Activated T-cell treated with anti-CD3 and anti-CD28 coated beads for 1 hour (primary cell): ENCODE measurements at regions not wholly inside any gene's neighbourhood (a gene's known extent, or its start where the extent isn't known, plus 50 kb on each side); places are given as distances from the start of the nearest gene placed in this dataset.
"Not testable (repeated sequence)": the region's sequence is repeated elsewhere in the genome, so short reads cannot be mapped to it uniquely, and the experiment has no call there.

Source experiments
- DNase-seq: peaks from one replicate; pipeline ENCODE4 v3.0.0-alpha.2; 2020; ENCODE audit warnings: low read depth

GRCh38 chr1:146323302-146323701 is 94.5 kb upstream of the NOTCH2NLA start:
- not testable (repeated sequence) for DNase-seq

GRCh38 chr1:146322893-146323292 is 94.1 kb upstream of the NOTCH2NLA start:
- DNase-seq: not testable (repeated sequence)

- DNase-seq: not testable (repeated sequence)
These were observed 89.9 kb upstream of the NOTCH2NLA start for GRCh38 chr1:146318715-146319114.

GRCh38 chr1:146317785-146318184 is 89.0 kb upstream of the NOTCH2NLA start:
- not testable (repeated sequence) for DNase-seq

DNA sequence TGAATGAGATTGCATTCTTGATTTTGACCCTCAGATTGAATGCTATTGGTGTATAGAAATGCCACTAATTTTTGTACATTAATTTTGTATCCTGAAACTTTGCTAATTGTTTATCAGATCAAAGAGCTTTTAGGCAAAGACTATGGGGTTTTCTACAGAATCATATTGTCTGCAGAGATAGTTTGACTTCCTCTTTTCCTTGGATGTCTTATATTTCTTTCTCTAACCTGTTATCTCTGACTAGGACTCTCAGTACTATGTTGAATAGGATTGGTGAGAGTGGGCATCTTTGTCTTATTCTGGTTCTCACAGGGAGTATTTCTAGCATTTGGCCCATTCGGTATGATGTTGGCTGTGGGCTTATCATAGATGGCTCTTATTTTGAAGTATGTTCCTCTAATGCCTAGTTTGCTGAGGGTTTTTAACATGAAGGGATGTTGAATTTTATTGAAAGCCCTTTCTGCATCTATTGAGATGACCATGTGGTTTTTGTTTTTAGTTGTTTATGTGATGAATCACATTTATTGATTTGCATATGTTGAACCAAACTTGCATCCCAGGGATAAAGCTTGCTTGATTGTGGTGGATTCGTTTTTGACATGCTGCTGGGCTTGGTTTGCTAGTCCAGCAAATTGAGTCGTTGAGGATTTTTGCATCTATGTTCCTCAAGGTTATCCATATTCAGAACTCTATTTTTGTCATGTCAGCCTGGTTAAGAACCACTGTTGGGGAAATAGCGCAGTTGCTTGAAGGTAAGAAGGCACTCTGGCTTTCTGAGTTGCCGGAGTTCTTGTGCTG is 85.8 kb upstream of the NOTCH2NLA start:
- DNase-seq: not testable (repeated sequence)

DNA sequence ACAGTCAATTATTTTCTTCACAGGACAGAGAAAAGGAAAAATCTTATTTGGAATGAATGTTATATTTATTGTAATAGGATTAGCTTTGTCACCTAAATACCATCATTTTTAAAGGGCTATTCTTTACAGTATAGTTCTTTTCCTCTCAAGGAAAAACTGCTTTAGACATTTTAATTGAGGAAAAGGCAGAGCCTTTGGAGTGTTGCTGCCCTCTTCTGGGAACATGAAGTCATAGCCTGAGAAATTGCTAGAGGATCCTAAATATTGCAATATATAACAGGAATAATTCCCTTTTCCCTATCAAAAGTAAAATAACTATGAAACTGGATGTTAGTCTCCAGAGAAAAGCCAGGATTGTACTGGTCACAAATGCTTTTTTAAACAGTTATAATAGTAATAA is 81.8 kb upstream of the NOTCH2NLA start:
- not testable (repeated sequence) for DNase-seq

DNA sequence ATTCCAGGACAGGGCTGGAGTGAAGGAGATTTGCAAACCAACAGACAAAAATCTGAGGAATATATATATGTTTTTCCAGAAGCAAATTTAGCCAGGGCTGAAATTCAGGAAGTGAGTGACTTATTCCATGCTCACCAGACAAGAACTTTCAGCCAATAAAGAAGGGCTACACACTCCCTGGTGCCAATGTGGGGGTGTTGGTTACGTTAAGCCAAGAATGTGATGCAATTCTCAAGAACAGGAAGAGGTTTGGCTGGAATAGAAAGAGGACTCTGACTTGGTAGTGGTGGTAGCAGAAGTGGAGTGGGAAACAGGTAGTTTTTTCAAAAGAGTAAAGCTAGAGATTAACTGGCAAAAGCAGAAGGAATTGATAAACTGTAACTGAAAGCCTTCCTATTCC is 80.6 kb upstream of the NOTCH2NLA start:
- DNase-seq: not testable (repeated sequence)

DNA sequence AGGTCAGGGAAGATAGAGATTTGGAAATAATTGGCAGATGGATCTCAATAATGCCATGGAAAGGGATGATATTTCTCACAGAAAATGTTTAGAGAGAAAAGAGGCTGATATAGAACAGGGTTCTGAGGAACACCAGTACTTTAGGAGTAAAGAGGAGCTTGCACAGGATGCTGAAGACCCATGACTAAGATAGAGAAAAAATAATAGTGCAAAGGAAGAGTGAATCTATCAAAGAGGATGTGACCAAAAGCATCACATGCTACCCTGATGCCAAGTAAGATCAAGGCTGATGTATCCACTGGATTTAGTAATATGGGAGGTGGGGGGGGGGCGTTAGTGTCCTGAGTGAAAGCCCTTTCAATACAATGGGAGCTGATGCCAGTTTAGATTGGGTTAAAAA is 80.1 kb upstream of the NOTCH2NLA start:
- not testable (repeated sequence) for DNase-seq

DNA sequence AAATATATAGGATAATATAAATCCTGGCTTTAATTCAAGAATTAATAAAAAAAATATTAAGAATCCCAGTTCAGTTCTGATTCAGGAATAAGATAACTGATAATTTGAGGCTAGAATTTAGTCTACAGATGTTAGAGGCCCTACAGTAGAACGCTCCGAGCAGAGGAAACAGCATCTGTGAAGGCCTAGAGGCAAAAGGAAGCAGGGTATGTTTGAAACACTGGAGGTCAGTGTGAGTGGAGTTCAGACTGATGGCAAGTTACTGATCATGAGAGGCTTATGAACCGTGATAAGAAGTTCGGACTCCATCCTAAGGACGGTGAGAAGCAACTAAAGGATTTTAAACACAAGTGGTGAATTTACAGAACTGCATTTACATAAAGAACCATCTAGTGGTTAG is 79.3 kb upstream of the NOTCH2NLA start:
- DNase-seq: not testable (repeated sequence)

DNA sequence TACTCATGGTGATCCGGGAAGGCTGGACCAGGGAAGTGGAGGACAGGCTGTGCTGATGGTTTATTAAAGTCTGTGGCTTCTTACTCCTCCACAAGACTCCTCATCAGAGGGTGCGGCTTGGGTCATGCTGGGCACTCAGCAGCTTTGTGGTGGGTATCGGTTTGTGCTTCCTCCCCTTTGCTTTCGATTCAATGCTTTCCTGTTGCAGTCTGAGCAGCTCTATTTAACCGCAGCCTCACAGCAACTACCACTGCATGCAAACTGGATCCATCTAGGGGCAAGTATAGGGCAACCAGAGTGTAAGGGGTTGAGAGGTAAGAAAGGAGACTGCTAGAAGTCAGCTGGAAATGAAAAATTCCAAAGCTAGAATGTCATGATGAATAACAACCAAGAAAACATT is 78.8 kb upstream of the NOTCH2NLA start:
- DNase-seq: not testable (repeated sequence)

DNA sequence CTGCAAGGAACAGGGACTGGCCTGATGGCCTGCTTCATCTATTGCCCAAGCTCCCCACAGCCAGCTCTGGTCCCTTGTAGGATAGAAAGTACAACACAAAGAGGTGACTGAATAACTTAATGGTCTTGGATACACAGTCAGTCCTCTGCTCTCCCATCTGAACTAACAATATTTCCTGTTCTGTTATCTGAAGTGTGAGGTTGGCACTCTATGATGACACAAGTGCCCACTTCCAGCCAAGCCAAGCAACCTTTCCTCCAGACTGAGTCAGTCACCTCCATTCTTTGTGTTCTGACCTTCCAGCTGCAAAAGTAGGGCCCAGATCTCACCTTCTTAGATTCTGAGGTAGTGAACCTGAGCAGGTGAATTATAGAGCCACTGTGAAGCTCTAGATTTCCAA is 77.8 kb upstream of the NOTCH2NLA start:
- DNase-seq: not testable (repeated sequence)

DNA sequence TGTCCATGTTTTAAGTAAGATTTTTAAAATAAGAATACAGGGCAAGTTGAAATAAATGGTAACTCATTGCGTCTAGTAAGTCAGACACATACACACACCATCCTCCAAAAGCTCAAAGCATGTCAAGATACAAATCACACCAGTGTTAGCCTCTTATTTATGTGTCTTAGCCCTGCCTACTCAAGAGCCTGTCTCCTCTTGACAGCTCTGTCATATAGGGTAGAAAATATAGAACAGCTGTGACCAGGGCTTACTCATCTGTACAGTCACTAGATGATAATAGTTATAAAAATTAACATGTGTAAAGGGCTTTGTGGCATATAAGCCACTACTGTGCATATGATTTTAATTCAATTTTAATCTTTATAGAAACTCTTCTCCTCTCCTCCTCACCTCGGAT is 76.6 kb upstream of the NOTCH2NLA start:
- not testable (repeated sequence) for DNase-seq

DNA sequence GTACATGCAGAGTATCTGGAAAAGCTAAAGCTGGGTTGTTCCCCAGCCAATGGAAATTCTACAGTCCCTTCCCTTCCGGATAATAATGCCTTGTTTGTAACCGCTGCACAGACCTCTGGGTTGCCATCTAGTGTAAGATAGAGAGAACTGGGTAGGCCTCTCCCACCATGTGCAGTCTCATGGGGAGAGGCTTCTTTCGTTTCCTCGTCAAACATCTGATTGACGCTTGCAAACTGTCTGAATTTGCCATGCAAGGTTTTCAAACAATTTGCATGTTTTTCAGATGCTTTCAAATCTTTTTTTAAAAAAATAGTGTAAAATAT is 69.7 kb upstream of the NOTCH2NLA start:
- not testable (repeated sequence) for DNase-seq

GRCh38 chr1:146297781-146298574 is 69.2 kb upstream of the NOTCH2NLA start:
- DNase-seq: not testable (repeated sequence)

GRCh38 chr1:146292940-146293936 is 64.4 kb upstream of the NOTCH2NLA start:
- not testable (repeated sequence) for DNase-seq

GRCh38 chr1:146292424-146292823 is 63.6 kb upstream of the NOTCH2NLA start:
- DNase-seq: not testable (repeated sequence)

- not testable (repeated sequence) for DNase-seq
These were observed 59.1 kb upstream of the NOTCH2NLA start for GRCh38 chr1:146287881-146288280.

DNA sequence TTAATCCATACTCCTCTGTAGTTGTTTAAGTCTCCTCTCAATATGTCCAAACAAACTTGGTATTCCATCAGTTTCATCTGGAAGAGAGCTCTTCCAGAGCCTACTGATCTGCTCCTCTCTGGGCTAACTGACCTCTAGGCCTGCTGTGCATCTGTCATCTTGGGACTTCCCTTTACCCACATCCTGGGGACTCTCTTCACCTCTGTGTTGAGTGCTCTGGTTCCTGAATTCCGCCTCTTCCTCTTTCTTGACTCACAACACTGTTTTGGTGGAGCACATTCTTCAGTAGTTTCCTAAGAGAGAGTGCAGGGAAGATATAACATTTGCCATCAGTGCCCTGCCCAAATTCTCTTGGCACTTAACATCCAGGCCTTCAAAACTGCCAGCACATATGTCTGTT is 55.9 kb upstream of the NOTCH2NLA start:
- DNase-seq: not testable (repeated sequence)

DNA sequence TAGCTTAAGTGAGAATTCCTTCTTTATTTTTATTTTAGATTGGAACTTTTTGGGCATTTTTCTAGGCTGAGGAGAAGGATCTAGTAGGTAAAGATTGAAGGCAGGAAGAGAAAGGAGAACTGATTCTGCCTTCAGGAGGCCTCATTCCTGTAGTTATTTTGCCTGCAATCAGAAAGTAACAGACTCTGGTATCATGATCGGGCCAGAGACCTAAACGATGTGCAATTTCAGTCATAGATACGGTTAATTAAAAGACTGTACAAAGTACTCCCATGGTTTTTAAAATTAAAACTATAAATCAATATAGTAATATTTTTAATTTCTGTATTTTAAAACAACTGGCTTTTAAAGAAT is 54.7 kb upstream of the NOTCH2NLA start:
- DNase-seq: not testable (repeated sequence)

DNA sequence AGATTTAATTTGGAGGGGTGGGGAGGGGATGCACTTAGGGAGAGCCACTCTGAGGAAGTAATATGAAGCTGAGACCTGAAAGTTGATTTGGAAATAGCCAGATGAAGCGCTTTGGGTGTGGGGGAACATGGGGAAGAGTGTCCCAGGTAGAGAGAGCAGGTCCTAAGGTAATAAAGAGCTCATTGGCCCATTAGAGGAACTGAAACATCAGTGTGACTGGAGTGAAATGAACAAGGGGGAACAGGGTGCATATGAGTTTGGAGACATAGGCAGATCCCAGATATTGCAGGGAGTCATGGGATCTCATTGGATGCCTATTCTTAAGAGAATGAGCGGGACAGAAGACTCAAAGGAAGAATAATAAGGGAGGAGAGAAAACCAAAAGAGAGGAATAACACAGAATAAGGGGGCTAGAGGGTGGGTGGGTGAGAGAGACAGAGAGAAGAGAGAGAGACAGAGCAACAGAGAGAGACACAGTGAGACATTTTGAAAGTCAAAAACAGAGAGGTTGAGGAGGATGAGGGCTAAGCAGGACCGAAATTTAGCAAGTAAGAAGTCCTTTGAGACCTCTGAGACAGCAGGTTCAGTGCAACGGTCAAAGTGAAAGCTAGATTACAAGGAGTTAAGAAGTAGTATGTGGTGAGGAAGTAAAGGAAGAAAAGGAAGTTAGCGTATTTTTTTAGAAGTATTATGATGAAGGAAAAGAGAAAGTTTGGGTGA is 54.1 kb upstream of the NOTCH2NLA start:
- DNase-seq: not testable (repeated sequence)

DNA sequence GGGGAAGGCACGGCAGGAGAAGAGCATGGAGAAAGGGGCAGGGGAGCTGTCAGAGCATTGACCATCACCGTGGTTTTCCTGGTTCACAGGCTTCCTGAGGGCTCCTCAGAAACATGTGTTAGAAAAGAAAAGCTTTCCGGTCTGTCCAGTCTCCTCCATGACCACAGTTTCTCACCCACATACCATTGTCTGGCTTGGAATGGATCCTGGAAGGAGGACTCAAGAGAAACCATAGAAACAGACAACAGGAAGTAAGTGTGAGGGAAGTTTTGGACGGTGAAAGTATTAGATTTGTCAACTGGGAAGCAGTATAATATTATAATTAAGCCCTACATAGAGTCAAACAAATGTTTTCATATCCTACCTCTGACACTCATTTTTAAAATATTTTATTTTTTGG is 52.7 kb upstream of the NOTCH2NLA start:
- not testable (repeated sequence) for DNase-seq
